ENCODE measurements at regions not wholly inside any gene's neighbourhood (a gene's known extent, or its start where the extent isn't known, plus 50 kb on each side); places are given as distances from the start of the nearest gene placed in this dataset.
"Not testable (repeated sequence)": the region's sequence is repeated elsewhere in the genome, so short reads cannot be mapped to it uniquely, and the experiment has no call there.

DNA sequence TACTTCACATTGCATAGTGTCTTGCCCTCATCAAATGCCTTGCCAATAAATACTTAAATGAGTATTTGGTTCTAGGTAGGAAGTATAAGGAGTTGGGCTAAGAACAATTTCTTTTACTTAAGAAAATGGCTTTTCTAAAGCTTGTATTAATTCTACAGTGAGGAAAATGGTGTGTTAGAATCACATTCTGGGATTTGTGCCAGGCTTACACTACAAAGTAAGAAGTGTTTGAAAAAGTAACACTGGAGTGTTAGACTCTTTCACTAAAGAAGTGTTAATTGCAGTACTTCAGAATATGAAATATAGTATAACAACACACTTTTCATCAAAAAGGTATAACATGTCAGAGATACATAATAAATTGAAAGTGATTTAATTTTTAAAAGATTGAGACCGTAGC, 328.7 kb downstream of the C3orf38 start:
- Histone ChIP-seq H3K9me3 (no peaks in the 10 kb centered on the region), H3K4me3 (ENCODE audit: low read depth, low read length) (no peak overlapping the region), H3K27me3 (no peaks in the 10 kb centered on the region), H3K36me3 (no peaks in the 10 kb centered on the region), H3K4me1 (no peaks in the 10 kb centered on the region)
- no peak for DNase-seq
- TF ChIP-seq, protein P1, sequence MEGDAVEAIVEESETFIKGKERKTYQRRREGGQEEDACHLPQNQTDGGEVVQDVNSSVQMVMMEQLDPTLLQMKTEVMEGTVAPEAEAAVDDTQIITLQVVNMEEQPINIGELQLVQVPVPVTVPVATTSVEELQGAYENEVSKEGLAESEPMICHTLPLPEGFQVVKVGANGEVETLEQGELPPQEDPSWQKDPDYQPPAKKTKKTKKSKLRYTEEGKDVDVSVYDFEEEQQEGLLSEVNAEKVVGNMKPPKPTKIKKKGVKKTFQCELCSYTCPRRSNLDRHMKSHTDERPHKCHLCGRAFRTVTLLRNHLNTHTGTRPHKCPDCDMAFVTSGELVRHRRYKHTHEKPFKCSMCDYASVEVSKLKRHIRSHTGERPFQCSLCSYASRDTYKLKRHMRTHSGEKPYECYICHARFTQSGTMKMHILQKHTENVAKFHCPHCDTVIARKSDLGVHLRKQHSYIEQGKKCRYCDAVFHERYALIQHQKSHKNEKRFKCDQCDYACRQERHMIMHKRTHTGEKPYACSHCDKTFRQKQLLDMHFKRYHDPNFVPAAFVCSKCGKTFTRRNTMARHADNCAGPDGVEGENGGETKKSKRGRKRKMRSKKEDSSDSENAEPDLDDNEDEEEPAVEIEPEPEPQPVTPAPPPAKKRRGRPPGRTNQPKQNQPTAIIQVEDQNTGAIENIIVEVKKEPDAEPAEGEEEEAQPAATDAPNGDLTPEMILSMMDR (IDR thresholded peaks at IDR 0.05; ENCODE audit: low read depth, low read length) = no peak

DNA sequence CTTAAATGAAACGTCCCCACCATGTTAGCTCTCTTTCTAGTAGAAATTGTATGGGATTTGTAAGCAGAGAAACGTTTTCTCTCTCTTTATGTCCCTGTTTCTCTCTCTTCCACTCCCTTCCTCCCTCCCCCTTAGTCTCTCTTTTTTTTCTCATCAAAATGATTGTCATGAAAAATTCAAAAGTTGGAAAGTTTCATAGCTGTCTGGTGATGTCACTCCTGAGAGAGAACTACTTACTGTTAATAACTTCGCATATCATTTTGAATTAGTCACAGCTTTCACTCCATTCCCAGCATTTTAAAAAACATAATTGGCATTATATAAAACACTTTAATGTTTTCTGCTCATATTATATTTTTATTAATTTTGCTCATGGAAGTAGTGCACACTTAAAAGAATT, 331.1 kb downstream of the C3orf38 start:
- no peak for DNase-seq
- TF ChIP-seq, protein P1 (IDR thresholded peaks at IDR 0.05; ENCODE audit: low read depth, low read length) = no peak

DNA sequence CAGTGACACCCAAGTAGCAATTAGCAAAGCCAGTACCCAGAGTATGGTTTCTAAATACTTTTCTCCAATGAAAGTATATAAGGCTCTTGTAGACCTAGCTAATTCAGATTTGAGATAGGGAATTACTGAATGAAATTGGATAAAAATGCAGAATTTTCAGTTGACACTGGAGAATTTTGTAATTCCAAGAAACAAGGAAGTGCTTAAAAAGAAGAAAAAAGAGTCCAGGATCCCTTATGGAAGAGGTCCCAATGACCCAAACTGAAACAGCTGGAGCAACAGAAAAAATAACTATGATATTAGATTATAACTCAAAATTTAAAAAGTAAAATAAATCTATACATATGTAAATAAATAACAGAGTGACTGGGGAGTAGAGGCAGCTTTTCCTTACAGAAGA, 335.2 kb downstream of the C3orf38 start:
- TF ChIP-seq, protein P1 (IDR thresholded peaks at IDR 0.05; ENCODE audit: low read depth, low read length) = no peak
- DNase-seq = no peak
- Histone ChIP-seq H3K4me1 (no peaks in the 10 kb centered on the region), H3K9me3 (no peaks in the 10 kb centered on the region), H3K36me3 (no peaks in the 10 kb centered on the region), H3K27me3 (no peaks in the 10 kb centered on the region), H3K4me3 (ENCODE audit: low read depth, low read length) (no peak overlapping the region)

More for the DNA sequence above, 331.1 kb downstream of the C3orf38 start:
- no peaks in the 10 kb centered on the region for H3K27me3 ChIP-seq
- no peaks in the 10 kb centered on the region for H3K4me1 ChIP-seq
- H3K36me3 ChIP-seq = no peaks in the 10 kb centered on the region
- H3K9me3 ChIP-seq = no peaks in the 10 kb centered on the region
- H3K4me3 ChIP-seq (ENCODE audit: low read depth, low read length) = no peak overlapping the region

DNA sequence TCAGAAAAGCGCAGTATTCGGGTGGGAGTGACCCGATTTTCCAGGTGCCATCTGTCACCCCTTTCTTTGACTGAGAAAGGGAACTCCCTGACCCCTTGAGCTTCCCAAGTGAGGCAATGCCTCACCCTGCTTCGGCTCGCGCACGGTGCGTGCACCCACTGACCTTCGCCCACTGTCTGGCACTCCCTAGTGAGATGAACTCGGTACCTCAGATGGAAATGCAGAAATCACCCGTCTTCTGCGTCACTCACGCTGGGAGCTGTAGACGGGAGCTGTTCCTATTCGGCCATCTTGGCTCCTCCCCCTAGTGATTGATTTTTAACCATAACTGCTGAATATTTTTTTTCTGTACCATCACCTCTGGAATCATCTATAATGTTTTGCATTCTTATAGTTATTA, 359.1 kb downstream of the C3orf38 start:
- not testable (repeated sequence) for H3K4me1 ChIP-seq; H3K27me3 ChIP-seq; H3K36me3 ChIP-seq; H3K9me3 ChIP-seq; H3K4me3 ChIP-seq (ENCODE audit: low read depth, low read length); DNase-seq

DNA sequence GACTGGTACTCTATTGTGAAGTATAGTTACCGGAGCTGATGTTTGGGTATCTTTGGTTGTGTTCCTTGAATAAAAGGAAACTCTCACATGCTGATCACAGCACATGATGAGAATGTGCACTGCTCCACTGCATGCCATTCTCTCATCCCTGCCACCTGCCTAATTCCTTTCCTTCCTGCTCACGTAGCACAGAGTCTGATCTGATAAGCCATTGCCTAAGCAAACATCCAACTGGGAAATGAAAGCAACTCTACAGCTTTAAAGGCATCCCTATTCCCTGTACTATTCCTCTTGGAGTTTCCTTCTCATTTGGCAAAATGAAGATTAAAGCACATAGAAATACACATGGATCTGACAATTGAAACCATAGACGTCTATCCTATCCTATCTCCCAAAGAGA, 359.8 kb downstream of the C3orf38 start:
- TF ChIP-seq, protein P1 (IDR thresholded peaks at IDR 0.05; ENCODE audit: low read depth, low read length) = no peak
- DNase-seq = no peak

DNA sequence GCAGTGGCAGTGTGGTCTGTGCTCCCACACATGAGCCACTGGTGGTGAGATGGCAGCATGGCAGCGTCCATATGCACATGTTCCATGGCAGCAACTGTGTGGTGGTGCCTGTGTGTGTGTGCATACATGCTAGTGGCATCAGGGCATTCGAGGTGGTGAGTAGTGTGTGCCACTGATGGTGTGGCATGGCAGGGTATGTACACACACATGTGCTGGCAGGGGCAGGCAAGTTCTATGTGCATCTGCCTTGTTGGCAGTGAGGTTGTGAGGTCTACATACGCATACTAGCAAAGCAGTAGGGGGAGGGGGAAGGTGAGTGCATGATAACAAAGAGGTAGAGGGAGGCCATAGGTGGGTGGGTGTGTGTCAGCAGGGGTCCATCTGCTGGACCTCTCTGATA, 378.7 kb downstream of the C3orf38 start:
- Histone ChIP-seq H3K9me3 (no peaks in the 10 kb centered on the region), H3K4me1 (no peaks in the 10 kb centered on the region), H3K36me3 (no peaks in the 10 kb centered on the region), H3K27me3 (no peaks in the 10 kb centered on the region), H3K4me3 (ENCODE audit: low read depth, low read length) (no peak overlapping the region)
- no peak for DNase-seq
- TF ChIP-seq, protein P1 (IDR thresholded peaks at IDR 0.05; ENCODE audit: low read depth, low read length) = no peak

More for the DNA sequence above, 359.8 kb downstream of the C3orf38 start:
- no peaks in the 10 kb centered on the region for H3K36me3 ChIP-seq
- no peaks in the 10 kb centered on the region for H3K9me3 ChIP-seq
- H3K4me3 ChIP-seq (ENCODE audit: low read depth, low read length) = no peak overlapping the region
- no peaks in the 10 kb centered on the region for H3K4me1 ChIP-seq
- no peaks in the 10 kb centered on the region for H3K27me3 ChIP-seq

DNA sequence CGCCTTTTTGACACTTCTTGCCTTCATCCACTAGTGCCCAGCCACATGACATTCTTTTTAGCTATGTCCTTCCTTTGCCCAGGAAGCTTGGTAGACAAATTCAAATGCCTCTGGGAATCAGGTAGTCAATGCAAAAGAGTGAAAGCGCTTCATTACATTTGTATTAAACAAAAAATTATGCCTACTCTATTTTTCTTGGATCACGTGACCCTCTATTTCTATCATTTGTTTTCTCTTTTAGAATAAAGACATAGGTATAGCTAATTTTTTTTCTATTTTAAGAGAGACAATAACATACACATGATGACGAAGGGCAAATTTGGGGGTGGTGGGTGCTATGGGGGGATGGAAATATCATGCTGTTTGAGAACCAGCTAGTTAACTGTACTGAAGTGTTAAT, 384.8 kb downstream of the C3orf38 start:
- TF ChIP-seq, protein P1 (IDR thresholded peaks at IDR 0.05; ENCODE audit: low read depth, low read length) = no peak
- no peak for DNase-seq
- no peak overlapping the region for H3K4me3 ChIP-seq (ENCODE audit: low read depth, low read length)
- no peaks in the 10 kb centered on the region for H3K27me3 ChIP-seq
- H3K4me1 ChIP-seq = no peaks in the 10 kb centered on the region
- no peaks in the 10 kb centered on the region for H3K36me3 ChIP-seq
- no peaks in the 10 kb centered on the region for H3K9me3 ChIP-seq

Measured in BE2C (cell line).